Activated naive CD8-positive, alpha-beta T cell treated with anti-CD3 and anti-CD28 coated beads, Interleukin-2, amount 10 ng/mL, durations not matched to agents 7 days and 5 days (primary cell): ENCODE measurements at regions not wholly inside any gene's neighbourhood (a gene's known extent, or its start where the extent isn't known, plus 50 kb on each side); places are given as distances from the start of the nearest gene placed in this dataset.

Experiments used
- ATAC-seq: fragments of 150-1000 bp; cut with Tn5 transposase; one replicate; pipeline ENCODE4 v1.10.0; 2021; ENCODE audit warnings: low read depth, moderate library complexity
- POLR2A ChIA-PET: fragments of 350-600 bp; sonication (Branson Sonifier 250); formaldehyde crosslinking; loops from one replicate; lab custom pipeline; 2021; ENCODE audit warnings: antibody characterized with exemption; lab: Charles Lee
- DNase-seq: peaks from one replicate; pipeline ENCODE4 v3.0.0; 2021
- H3K27ac Mint-ChIP-seq: one replicate; pipeline ENCODE4 v1.8.0; 2022; ENCODE audit warnings: mild to moderate bottlenecking, mixed read lengths
- H3K27me3 Mint-ChIP-seq: one replicate; pipeline ENCODE4 v1.8.0; 2022; ENCODE audit warnings: mild to moderate bottlenecking, moderate library complexity, mixed read lengths
- H3K36me3 Mint-ChIP-seq: one replicate; pipeline ENCODE4 v1.8.0; 2021; ENCODE audit warnings: mild to moderate bottlenecking, mixed read lengths
- H3K4me1 Mint-ChIP-seq: one replicate; pipeline ENCODE4 v1.8.0; 2021; ENCODE audit warnings: mixed read lengths
- H3K4me3 Mint-ChIP-seq: one replicate; pipeline ENCODE4 v1.8.0; 2022; ENCODE audit warnings: mild to moderate bottlenecking, moderate library complexity, mixed read lengths
- H3K9me3 Mint-ChIP-seq: one replicate; pipeline ENCODE4 v1.8.0; 2021; ENCODE audit warnings: mixed read lengths

GRCh38 chr20:59448851-59449444, 148.5 kb downstream of the EDN3 start:
- H3K27ac Mint-ChIP-seq, result no peak overlapping the region
- peaks cover 52% of the 10 kb centered on the region for H3K27me3 Mint-ChIP-seq
- no peaks in the 10 kb centered on the region for H3K9me3 Mint-ChIP-seq
- DNase-seq (no peak), ATAC-seq (no peak)
- POLR2A ChIA-PET, result no interaction called here
- H3K4me3 Mint-ChIP-seq, result no peak overlapping the region
- H3K36me3 Mint-ChIP-seq, result no peaks in the 10 kb centered on the region
- no peaks in the 10 kb centered on the region for H3K4me1 Mint-ChIP-seq

GRCh38 chr20:59451066-59451630, 150.7 kb downstream of the EDN3 start:
- no peaks in the 10 kb centered on the region for H3K4me1 Mint-ChIP-seq
- POLR2A ChIA-PET, result no interaction called here
- peaks cover 38% of the 10 kb centered on the region for H3K27me3 Mint-ChIP-seq
- H3K27ac Mint-ChIP-seq, result no peak overlapping the region
- no peak for DNase-seq
- ATAC-seq, result no peak
- no peak overlapping the region for H3K4me3 Mint-ChIP-seq
- no peaks in the 10 kb centered on the region for H3K36me3 Mint-ChIP-seq
- no peaks in the 10 kb centered on the region for H3K9me3 Mint-ChIP-seq

GRCh38 chr20:59451641-59452040, 151.2 kb downstream of the EDN3 start:
- Mint-ChIP-seq H3K4me1 (no peaks in the 10 kb centered on the region), H3K36me3 (no peaks in the 10 kb centered on the region), H3K27ac (no peak overlapping the region), H3K9me3 (no peaks in the 10 kb centered on the region), H3K4me3 (no peak overlapping the region), H3K27me3 (peaks cover 35% of the 10 kb centered on the region)
- POLR2A ChIA-PET, result no interaction called here
- ATAC-seq (no peak), DNase-seq (no peak)

DNA sequence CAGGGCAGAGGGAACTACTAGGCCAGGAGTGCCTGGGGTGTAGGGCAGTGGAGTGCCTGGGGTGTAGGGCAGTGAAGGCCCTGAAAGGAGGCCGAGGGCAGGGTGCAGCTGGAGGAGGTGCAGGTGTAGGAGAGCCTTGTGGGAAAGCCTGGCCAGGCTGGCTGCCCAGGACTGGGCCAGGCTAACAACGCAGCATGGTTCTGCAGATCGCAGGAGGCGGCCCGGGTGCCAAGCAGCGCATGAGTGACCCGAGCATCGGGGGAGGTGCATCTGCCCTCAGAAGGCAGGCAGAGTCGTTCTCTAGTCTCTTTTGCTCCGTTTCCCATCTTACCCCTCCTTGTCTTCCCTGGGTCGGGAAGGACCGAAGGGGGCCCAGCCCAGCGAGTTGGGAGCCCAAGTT, 151.5 kb upstream of the PHACTR3 start:
- Mint-ChIP-seq H3K27me3 (peaks cover 26% of the 10 kb centered on the region), H3K9me3 (no peaks in the 10 kb centered on the region), H3K27ac (no peak overlapping the region), H3K4me3 (no peak overlapping the region), H3K4me1 (no peaks in the 10 kb centered on the region), H3K36me3 (no peaks in the 10 kb centered on the region)
- no peak for ATAC-seq
- no peak for DNase-seq
- POLR2A ChIA-PET, result no interaction called here

DNA sequence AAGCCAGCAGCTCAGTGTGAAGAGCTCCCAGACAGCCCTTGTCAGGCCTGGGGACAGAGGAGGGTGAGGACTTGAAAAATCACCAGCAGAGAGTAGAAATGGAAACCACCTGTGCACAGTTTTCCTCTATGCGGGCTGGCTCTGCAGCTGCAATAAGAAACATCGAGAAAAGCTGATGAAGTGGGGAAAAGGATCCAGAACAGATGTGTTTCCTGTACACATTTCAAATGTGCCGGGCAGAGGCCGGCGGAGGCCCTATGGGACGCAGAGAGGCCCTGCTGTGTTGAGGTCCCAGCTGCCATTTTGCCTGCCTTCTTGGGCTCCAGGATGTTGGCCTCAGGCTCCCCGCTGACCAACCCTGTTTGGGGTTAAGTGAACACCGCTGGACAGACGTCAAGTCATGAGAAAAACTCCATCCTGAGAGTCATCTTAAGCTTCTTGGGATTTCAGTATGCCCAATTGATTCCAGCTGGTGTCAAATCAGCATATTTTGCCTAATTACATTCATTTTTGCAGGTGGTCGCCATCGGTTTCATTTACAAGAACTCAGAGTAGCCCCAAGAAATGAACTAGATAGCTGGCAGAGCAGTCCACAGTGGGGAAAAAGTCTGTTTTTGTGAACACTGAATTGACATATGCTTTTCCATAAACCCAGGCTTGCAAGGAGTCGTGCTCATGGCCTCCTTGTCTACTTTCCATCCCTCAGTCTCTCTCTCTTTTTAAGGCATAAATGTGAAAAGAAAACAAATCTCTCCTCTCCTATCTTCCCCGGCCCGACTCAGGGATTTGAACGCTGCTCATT, 150.4 kb upstream of the PHACTR3 start:
- Mint-ChIP-seq H3K9me3 (no peaks in the 10 kb centered on the region), H3K4me3 (no peak overlapping the region), H3K4me1 (no peaks in the 10 kb centered on the region), H3K27ac (no peak overlapping the region), H3K36me3 (no peaks in the 10 kb centered on the region), H3K27me3 (peaks cover 21% of the 10 kb centered on the region)
- POLR2A ChIA-PET, result no interaction called here
- DNase-seq, result no peak
- ATAC-seq, result no peak

DNA sequence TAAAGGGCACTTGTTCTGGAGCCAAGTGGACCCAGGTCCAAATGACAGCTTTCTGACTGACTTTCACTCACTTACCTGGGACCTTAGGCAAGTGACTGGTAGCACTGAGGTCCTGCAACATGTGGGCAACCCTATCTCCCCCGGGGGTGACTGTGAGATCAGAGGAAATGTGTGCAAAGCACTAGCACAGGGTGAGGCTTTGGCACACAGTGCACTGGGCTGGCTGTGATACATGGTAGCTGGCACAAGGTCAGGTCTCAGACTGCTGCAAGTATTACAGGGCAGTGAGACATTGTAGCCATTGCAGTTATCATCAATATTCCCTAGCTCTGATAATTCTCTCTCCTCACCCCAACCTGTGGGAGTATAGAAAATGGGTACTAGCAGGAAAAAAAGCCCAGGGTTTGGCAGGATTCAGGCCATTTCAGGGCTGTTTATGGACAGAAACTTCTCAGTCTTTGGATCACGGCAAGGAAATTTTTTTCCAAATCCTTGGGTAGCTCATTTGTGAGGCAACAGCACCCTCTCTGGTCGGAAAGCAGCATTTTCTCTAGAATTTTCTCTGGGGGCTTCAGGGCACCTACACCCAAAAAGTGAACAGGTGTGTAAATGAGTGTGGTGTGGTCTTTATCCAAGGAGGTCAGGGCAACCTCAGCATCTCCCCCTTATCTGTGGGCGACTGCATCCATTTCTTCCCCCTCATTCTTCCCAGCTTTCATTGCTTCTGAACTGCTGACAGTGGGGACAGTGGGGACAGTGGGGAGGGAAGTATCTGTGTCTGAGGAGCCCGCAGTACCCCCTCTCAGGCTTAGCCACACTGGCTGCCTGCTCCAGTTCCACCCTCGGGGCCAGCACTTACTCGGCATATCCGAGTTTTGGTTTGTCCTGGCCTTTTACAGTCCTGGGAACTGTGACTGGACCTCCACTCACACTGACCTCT, 148.7 kb upstream of the PHACTR3 start:
- H3K9me3 Mint-ChIP-seq, result no peaks in the 10 kb centered on the region
- no peak overlapping the region for H3K27ac Mint-ChIP-seq
- no peaks in the 10 kb centered on the region for H3K4me1 Mint-ChIP-seq
- POLR2A ChIA-PET, result no interaction called here
- H3K4me3 Mint-ChIP-seq, result no peak overlapping the region
- H3K27me3 Mint-ChIP-seq, result peaks cover 14% of the 10 kb centered on the region
- H3K36me3 Mint-ChIP-seq, result no peaks in the 10 kb centered on the region
- DNase-seq (no peak), ATAC-seq (no peak)

DNA sequence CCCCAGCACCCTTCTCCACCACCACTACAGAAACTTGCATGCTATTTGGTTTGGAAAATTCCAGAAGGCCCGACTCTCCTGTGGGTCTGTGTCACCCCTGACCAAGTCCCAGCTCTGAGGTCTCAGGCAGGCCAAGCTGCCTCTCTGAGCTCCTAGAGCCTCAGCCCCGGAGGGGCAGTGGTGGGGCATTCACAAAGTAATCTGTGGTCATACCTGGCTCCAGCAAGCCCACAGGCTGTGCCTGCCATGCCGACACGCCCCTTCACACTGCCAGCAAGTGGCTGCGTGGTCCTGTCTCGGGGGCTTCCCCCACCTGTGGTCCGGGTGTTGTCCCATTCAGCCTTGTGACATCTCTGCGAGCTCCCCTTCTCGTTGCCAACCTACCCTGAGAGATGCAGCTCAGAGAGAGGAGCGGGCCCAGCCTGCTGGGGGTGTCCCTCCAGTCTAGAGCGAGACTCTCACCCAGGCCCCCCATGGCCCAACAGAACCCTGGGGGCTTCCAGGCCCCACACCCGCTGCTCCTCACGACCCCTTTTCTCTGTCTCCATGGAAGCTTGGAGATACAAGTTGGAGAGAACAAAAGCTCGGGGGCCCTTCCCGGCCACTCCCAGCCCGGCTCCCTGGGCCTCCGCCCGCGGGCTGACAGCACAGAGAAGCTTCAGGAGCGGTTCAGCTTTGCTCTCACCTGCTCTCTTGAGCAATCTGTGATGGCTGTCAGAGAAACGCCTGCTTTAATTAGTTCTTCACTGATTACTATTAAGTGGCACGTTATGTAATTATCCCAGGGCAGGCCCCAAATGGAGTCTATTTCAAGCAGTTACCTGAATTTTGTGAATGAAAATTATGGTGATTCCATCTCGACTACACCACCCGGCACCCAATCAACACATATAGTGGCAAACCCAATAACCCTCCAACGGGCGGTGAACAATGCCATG, 147.7 kb upstream of the PHACTR3 start:
- DNase-seq, result no peak
- no peaks in the 10 kb centered on the region for H3K36me3 Mint-ChIP-seq
- H3K9me3 Mint-ChIP-seq, result no peaks in the 10 kb centered on the region

DNA sequence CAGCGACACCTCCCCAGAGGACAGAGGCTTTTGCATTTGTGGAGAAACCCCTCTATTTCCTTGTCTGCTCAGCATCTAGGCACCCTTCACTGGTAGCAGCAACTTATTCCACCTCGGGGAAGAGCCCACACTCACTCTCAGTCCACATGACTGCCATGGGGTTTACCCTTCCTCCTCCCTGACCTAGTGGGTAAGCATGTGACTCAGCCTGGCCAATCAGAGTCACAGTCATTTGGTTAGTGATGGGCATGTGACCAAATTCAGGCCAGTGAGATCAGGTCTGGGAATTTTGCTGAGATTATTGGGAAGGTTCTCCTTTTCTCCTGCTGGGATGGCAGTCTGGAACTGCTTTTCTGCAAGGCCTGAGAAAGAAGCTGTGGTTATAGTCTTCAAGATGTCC, 145.7 kb upstream of the PHACTR3 start:
- H3K4me1 Mint-ChIP-seq, result no peaks in the 10 kb centered on the region
- POLR2A ChIA-PET, result no interaction called here
- ATAC-seq, result no peak
- peaks cover 12% of the 10 kb centered on the region for H3K27me3 Mint-ChIP-seq
- no peaks in the 10 kb centered on the region for H3K36me3 Mint-ChIP-seq
- no peak for DNase-seq
- H3K27ac Mint-ChIP-seq, result no peak overlapping the region
- no peak overlapping the region for H3K4me3 Mint-ChIP-seq
- no peaks in the 10 kb centered on the region for H3K9me3 Mint-ChIP-seq

More for the DNA sequence above, 147.7 kb upstream of the PHACTR3 start:
- no peak overlapping the region for H3K4me3 Mint-ChIP-seq
- POLR2A ChIA-PET, result no interaction called here
- peaks cover 12% of the 10 kb centered on the region for H3K27me3 Mint-ChIP-seq
- no peak overlapping the region for H3K27ac Mint-ChIP-seq
- ATAC-seq, result no peak
- H3K4me1 Mint-ChIP-seq, result no peaks in the 10 kb centered on the region

DNA sequence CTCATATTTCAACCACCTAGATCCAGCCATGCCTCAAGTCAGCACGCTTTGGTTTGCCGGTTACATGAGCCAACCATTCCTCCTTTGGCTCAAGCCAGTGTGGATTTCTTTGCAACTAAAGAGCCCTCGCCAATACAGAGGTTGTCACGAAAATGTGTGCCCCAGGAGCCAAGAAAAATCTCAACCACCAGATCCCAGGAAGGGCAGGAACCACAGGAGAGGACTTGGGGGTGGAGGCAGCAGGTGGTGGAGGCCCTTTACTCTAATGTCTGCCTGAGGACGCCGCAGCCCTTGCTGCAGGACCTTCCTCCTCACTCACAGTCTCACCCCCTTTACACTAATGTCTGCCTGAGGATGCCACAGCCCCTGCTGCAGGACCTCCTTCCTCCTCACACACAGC, 144.8 kb upstream of the PHACTR3 start:
- ATAC-seq, result no peak
- Mint-ChIP-seq H3K4me1 (no peaks in the 10 kb centered on the region), H3K9me3 (no peaks in the 10 kb centered on the region)

GRCh38 chr20:59460352-59460751, 144.0 kb upstream of the PHACTR3 start:
- H3K27me3 Mint-ChIP-seq, result peaks cover 12% of the 10 kb centered on the region
- no peak overlapping the region for H3K27ac Mint-ChIP-seq
- H3K9me3 Mint-ChIP-seq, result no peaks in the 10 kb centered on the region
- DNase-seq, result no peak
- no peaks in the 10 kb centered on the region for H3K36me3 Mint-ChIP-seq
- H3K4me1 Mint-ChIP-seq, result no peaks in the 10 kb centered on the region
- no peak overlapping the region for H3K4me3 Mint-ChIP-seq
- ATAC-seq, result no peak
- POLR2A ChIA-PET, result no interaction called here

More for the DNA sequence above, 144.8 kb upstream of the PHACTR3 start:
- H3K36me3 Mint-ChIP-seq, result no peaks in the 10 kb centered on the region
- H3K27me3 Mint-ChIP-seq, result peaks cover 10% of the 10 kb centered on the region
- no peak for DNase-seq
- no peak overlapping the region for H3K4me3 Mint-ChIP-seq
- POLR2A ChIA-PET, result no interaction called here
- H3K27ac Mint-ChIP-seq, result no peak overlapping the region

DNA sequence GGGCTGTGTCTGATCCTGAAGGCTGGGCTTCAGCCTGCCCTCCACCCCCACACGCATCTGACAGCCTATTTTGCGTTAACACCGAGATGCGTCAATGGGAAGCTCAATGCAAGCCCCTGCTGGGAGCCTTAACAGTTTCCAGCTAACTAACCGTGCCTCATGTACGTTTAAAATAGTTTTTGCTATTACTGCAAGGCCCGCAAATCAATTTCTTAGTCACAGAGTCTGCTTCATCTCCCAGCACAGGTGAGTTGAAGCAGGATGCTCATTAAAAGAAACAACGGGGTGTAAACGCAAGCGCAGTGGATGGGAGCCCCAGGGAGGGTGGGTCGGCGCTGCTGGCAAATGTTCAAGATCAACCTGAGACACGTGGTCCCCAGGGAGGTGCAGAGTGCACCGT, 142.8 kb upstream of the PHACTR3 start:
- H3K27me3 Mint-ChIP-seq, result peaks cover 12% of the 10 kb centered on the region
- no peaks in the 10 kb centered on the region for H3K36me3 Mint-ChIP-seq
- POLR2A ChIA-PET, result no interaction called here
- no peaks in the 10 kb centered on the region for H3K4me1 Mint-ChIP-seq
- DNase-seq, result no peak
- no peak overlapping the region for H3K4me3 Mint-ChIP-seq
- H3K9me3 Mint-ChIP-seq, result no peaks in the 10 kb centered on the region
- no peak for ATAC-seq
- no peak overlapping the region for H3K27ac Mint-ChIP-seq

DNA sequence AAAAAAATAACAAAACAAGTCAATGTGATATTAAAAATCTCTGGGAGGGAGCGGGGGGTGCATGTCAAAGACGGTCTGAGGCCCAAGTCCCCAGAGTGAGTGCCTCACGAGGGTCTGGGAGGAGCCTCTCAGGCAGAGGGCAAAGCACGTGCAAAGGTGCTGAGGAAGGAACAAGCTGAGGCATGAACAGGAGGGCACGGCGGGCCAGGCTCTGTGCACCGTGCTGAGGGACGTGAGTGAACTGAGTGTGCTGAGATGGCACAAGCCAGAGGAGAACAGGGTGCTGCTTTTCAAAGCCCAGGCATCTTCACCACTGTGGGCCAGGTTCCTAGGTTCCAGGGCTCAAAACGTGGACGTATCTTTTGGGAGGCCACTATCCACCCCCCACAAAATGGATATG, 142.1 kb upstream of the PHACTR3 start:
- Mint-ChIP-seq H3K27ac (no peak overlapping the region), H3K9me3 (no peaks in the 10 kb centered on the region), H3K4me1 (no peaks in the 10 kb centered on the region), H3K4me3 (no peak overlapping the region), H3K36me3 (no peaks in the 10 kb centered on the region), H3K27me3 (peaks cover 12% of the 10 kb centered on the region)
- ATAC-seq (no peak), DNase-seq (no peak)
- POLR2A ChIA-PET, result no interaction called here
